K562 (cell line): ENCODE measurements at regions not wholly inside any gene's neighbourhood (a gene's known extent, or its start where the extent isn't known, plus 50 kb on each side); places are given as distances from the start of the nearest gene placed in this dataset.
"Not testable (repeated sequence)": the region's sequence is repeated elsewhere in the genome, so short reads cannot be mapped to it uniquely, and the experiment has no call there.

Source experiments
- ATAC-seq: fragments of 200-7000 bp; cut with Tn5 transposase; 3 replicates; pipeline ENCODE4 v1.9.1; 2020; ENCODE audit warnings: moderate library complexity
- BruUV-seq: library from RNA; stranded (reverse); fragments of 400-500 nt; replicated peaks from 2 replicates; lab custom pipeline; 2021; lab: Mats Ljungman, UMichigan
- CTCF ChIA-PET: fragments of 300-600 bp; formaldehyde crosslinking; extraction: SDS; loops from one replicate; lab custom pipeline; 2021; ENCODE audit warnings: low intra/inter-chr PET ratio; lab: Yijun Ruan, JAX
- POLR2A ChIA-PET: fragments of 300-600, 350-650 bp; sonication (Branson Sonifier 250); formaldehyde crosslinking; extraction: SDS; loops from one replicate; lab custom pipeline; 2021; ENCODE audit warnings: antibody characterized with exemption, inconsistent platforms; lab: Yijun Ruan, JAX
- DNase-seq, 4 experiments: peaks; one replicate each; pipeline versions ENCODE4 v3.0.0 to v3.0.0-alpha.2; 2011 to 2018; ENCODE audit warnings: low spot score in 3 of 4, mixed read lengths in 3 of 4; ENCODE audit errors: extremely low read depth in 1 of 4
- FAIRE-seq: peaks from 2 replicates; lab custom pipeline; 2011; peaks lifted over from hg19 to GRCh38; lab: Jason Lieb, UNC
- H2AFZ ChIP-seq: 2 replicates; pipeline ENCODE4 v1.6.0; 2011; ENCODE audit warnings: low read depth, low read length, control low read depth, inconsistent platforms
- H3K27ac ChIP-seq: fragments of 200-600 bp; 3 replicates; pipeline ENCODE4 v1.8.0; 2011; ENCODE audit warnings: low read depth, mild to moderate bottlenecking, control low read depth, inconsistent platforms, low read length, moderate library complexity, mixed read lengths; ENCODE audit errors: extremely low read depth
- H3K27me3 ChIP-seq, 2 experiments: fragments of 300-600 bp in 1 of 2; 2 replicates in 1 of 2; 3 replicates in 1 of 2; pipeline versions ENCODE4 v1.6.0 to v1.8.0; 2011; ENCODE audit warnings: inconsistent platforms in 2 of 2, low read length in 2 of 2, mild to moderate bottlenecking in 1 of 2, mixed read lengths in 1 of 2, moderate library complexity in 1 of 2; ENCODE audit not compliant: control insufficient read depth in 2 of 2, insufficient read depth in 2 of 2
- H3K36me3 ChIP-seq: fragments of 300-600 bp; 3 replicates; pipeline ENCODE4 v1.8.0; 2011; ENCODE audit warnings: mild to moderate bottlenecking, low read length, inconsistent platforms; ENCODE audit not compliant: control insufficient read depth, insufficient read depth
- H3K4me1 ChIP-seq, 2 experiments: fragments of 200-600 bp in 1 of 2; replicated peaks in 1 of 2; 2 replicates in 1 of 2; 3 replicates in 1 of 2; pipeline versions ENCODE4 v1.5.1 to v1.8.0; 2011; ENCODE audit warnings: inconsistent platforms in 2 of 2, low read length in 2 of 2, mild to moderate bottlenecking in 1 of 2, mixed read lengths in 1 of 2, moderate library complexity in 1 of 2; ENCODE audit not compliant: control insufficient read depth in 2 of 2, insufficient read depth in 2 of 2
- H3K4me2 ChIP-seq: 2 replicates; pipeline ENCODE4 v1.6.1; 2011; ENCODE audit warnings: low read length, control low read depth, inconsistent platforms, mixed read lengths; ENCODE audit not compliant: insufficient read depth
- H3K4me3 ChIP-seq: fragments of 200-600 bp; sonication (generic), shearing (Covaris generic); 2 replicates; pipeline ENCODE4 v1.5.1; 2016; ENCODE audit warnings: control low read depth, inconsistent platforms
- H3K79me2 ChIP-seq: fragments of 200-600 bp; 3 replicates; pipeline ENCODE4 v1.8.0; 2011; ENCODE audit warnings: low read length, inconsistent platforms; ENCODE audit not compliant: control insufficient read depth, insufficient read depth
- H3K9ac ChIP-seq, 2 experiments: 2 replicates each; pipeline versions ENCODE4 v1.6.0 to v1.6.1; 2011; ENCODE audit warnings: low read depth in 2 of 2, low read length in 2 of 2, control low read depth in 1 of 2, inconsistent platforms in 1 of 2, mild to moderate bottlenecking in 1 of 2, mixed read lengths in 1 of 2; ENCODE audit not compliant: insufficient read depth in 1 of 2
- H3K9me1 ChIP-seq: one replicate; pipeline ENCODE4 v1.6.0; 2011; ENCODE audit warnings: inconsistent platforms, mild to moderate bottlenecking, low read length, moderate library complexity; ENCODE audit not compliant: control insufficient read depth, insufficient read depth
- H3K9me3 ChIP-seq: replicated peaks from 2 replicates; pipeline ENCODE4 v1.5.1; 2011; ENCODE audit warnings: low read depth, low read length, inconsistent platforms; ENCODE audit not compliant: control insufficient read depth, insufficient read depth
- H4K20me1 ChIP-seq: replicated peaks from 2 replicates; pipeline ENCODE4 v1.6.1; 2011; ENCODE audit warnings: low read length, inconsistent platforms, mixed read lengths; ENCODE audit not compliant: control insufficient read depth, insufficient read depth
- C11orf30 ChIP-seq: fragments of 450-650 bp; IDR thresholded peaks from 2 replicates; pipeline ENCODE4 v1.6.1; 2016; ENCODE audit warnings: low read depth, mild to moderate bottlenecking
- ZNF316 ChIP-seq: fragments of 450-650 bp; IDR thresholded peaks from 2 replicates; pipeline ENCODE4 v1.6.1; 2016
- WGBS: fragments of 100-300 bp; shearing (Covaris generic); methylation state at CpG from one replicate; pipeline ENCODE4 v1.1.6; 2016; ENCODE audit warnings: low coverage, mixed read lengths; ENCODE audit not compliant: insufficient coverage; ENCODE audit errors: missing lambda C conversion rate; 5-methylcytosine and 5-hydroxymethylcytosine counted together
- in situ Hi-C: fragments of 300-500 bp; cut with MboI; formaldehyde crosslinking; loops from 4 replicates; pipeline ENCODE4 v1.15.0; 2018; ENCODE audit warnings: inconsistent platforms, mixed read lengths
- intact Hi-C: fragments of 100-400 bp; cut with micrococcal nuclease; formaldehyde crosslinking; loops from 2 replicates; pipeline ENCODE4 v1.14.2; 2022
- TF ChIP-seq, protein P1 (sequence below): fragments of 200-400 bp; formaldehyde crosslinking; IDR thresholded peaks from 2 replicates; pipeline ENCODE4 v1.6.1; 2017; ENCODE audit warnings: mild to moderate bottlenecking, low read depth, low read length, moderate library complexity

DNA sequence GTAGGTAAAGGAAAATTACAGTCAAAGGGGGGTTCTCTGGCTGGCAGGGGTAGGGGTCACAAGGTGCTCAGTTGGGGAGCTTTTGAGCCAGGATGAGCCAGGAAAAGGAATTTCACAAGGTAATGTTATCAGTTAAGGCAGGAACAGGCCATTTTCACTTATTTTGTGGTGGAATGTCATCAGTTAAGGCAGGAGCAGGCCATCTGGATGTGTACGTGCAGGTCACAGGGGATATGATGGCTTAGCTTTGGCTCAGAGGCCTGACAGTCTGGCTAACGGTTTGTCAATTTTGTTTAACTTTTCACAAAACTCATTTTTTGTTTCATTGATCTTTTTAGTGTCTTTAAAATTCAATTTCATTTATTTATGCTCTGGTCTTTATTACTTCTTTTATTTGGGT is 1623.8 kb upstream of the DDX18 start:
- H3K4me1 ChIP-seq, H3K9me1 ChIP-seq, CTCF ChIA-PET, H3K9me3 ChIP-seq, DNase-seq, H3K4me3 ChIP-seq, H3K79me2 ChIP-seq, H3K36me3 ChIP-seq, ATAC-seq, POLR2A ChIA-PET, FAIRE-seq, H4K20me1 ChIP-seq, H2AFZ ChIP-seq, H3K27me3 ChIP-seq, H3K4me2 ChIP-seq, H3K9ac ChIP-seq, H3K27ac ChIP-seq, in situ Hi-C loops, BruUV-seq, intact Hi-C loops: not testable (repeated sequence)
- 0% methylated on average over 2 of the region's 2 CpGs for WGBS

DNA sequence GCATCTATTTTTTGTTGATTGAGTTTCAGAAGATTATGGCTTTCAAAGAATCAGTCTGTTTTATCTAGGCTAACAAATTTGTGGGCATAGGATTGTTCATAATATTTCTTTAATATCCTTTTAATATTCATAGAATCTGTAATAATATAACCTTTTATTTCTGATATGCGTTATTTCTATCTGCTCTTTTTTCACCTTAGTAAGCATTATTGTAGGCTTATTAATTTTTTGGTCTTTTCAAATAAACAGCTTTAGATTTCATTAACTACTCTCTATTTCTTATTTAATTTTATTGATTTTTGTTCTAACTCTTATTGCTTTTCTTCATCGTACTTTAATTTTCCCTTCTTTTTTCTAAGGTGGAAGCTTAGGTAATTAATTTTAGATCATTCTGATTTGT is 1614.4 kb upstream of the DDX18 start:
- WGBS, result 0% methylated on average over 2 of the region's 2 CpGs

More for the DNA sequence above, 1614.4 kb upstream of the DDX18 start:
- Histone ChIP-seq H3K79me2 (no peaks in the 10 kb centered on the region), H3K4me2 (no peak overlapping the region), H3K4me3 (no peak overlapping the region), H3K4me1 (no peaks in the 10 kb centered on the region), H3K9me3 (no peaks in the 10 kb centered on the region; the same call in 1 of the 2 replicates), H2AFZ (no peak overlapping the region), H3K36me3 (no peaks in the 10 kb centered on the region), H3K9ac (no peak overlapping the region), H3K9me1 (no peaks in the 10 kb centered on the region), H3K27ac (no peak overlapping the region), H3K27me3 (no peaks in the 10 kb centered on the region), H4K20me1 (no peaks in the 10 kb centered on the region)
- POLR2A ChIA-PET, result no interaction called here
- no TSS peak for BruUV-seq
- DNase-seq, result no peak
- no peak for FAIRE-seq
- in situ Hi-C loops, result no loop called here
- CTCF ChIA-PET, result no interaction called here
- TF ChIP-seq C11orf30 (peak; percentile 31; the same call in 1 of the 2 replicates), ZNF316 (peak; percentile 62; the same call in 1 of the 2 replicates)
- TF ChIP-seq, protein P1, sequence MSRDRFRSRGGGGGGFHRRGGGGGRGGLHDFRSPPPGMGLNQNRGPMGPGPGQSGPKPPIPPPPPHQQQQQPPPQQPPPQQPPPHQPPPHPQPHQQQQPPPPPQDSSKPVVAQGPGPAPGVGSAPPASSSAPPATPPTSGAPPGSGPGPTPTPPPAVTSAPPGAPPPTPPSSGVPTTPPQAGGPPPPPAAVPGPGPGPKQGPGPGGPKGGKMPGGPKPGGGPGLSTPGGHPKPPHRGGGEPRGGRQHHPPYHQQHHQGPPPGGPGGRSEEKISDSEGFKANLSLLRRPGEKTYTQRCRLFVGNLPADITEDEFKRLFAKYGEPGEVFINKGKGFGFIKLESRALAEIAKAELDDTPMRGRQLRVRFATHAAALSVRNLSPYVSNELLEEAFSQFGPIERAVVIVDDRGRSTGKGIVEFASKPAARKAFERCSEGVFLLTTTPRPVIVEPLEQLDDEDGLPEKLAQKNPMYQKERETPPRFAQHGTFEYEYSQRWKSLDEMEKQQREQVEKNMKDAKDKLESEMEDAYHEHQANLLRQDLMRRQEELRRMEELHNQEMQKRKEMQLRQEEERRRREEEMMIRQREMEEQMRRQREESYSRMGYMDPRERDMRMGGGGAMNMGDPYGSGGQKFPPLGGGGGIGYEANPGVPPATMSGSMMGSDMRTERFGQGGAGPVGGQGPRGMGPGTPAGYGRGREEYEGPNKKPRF, result no peak
- ATAC-seq, result no peak
- intact Hi-C loops, result no loop called here
